Islet precursor cell (in vitro differentiated cells): ENCODE measurements at regions not wholly inside any gene's neighbourhood (a gene's known extent, or its start where the extent isn't known, plus 50 kb on each side); places are given as distances from the start of the nearest gene placed in this dataset.
"Not testable (repeated sequence)": the region's sequence is repeated elsewhere in the genome, so short reads cannot be mapped to it uniquely, and the experiment has no call there.

Experiments used
- DNase-seq: peaks from one replicate; pipeline ENCODE4 v3.0.0-alpha.2; 2018

DNA sequence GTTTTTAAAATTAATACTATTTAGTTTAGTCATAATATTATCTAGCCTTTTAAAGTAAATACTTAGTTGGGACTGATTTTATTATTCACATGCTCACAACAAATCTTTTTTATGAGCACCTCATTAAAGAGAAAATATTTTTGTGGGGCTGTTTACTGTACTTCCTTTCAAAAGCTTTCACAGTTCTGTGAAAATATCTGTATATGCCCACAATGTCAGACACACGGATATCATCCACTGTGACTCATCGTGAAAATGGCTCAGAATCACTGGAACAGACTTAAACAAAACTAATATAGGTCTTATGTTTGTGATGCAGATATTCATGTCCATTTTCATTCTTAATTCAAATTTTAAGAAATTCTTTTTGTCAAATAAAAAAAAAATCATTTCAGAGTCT is 305.2 kb downstream of the RAB38 start:
- DNase-seq = no peak

DNA sequence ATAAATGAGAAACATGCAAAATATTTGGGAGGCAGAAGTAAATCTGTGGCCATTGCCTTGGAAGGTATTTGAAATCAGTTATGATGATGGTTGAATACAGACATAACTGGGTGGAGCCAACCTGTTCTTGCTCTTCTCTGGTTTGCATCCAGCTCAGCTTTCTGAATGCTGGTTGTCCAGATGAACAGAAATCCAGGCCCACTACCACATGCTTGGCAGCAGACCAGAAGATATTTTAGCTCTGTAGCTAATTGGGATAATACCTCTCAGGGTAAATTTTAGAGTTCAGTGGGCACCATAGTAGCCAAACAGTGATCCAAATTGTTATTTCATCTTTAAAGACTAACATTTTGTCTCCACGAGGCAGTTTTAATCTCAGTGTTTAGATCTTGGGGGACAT is 308.3 kb downstream of the RAB38 start:
- DNase-seq = no peak

GRCh38 chr11:87861030-87861429 is 314.2 kb downstream of the RAB38 start:
- DNase-seq = no peak

DNA sequence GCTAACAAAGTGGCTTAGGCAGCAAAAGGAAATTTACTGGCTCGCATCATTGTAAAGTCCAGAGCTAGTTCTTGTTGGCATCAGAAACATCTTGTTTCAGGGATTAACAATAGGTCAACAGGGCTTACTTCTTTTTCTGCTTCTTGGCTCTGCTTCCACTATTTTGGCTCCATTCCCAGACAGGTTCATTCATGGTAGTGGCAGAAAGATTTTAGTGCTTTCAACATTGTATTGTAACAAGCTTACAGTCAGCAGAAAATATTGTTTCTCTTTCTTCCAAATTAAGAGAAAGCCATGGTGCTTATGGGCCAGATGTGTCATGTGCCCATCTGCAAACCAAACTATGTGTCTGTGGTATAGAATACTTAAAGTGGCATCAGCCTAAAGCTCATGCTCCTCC is 315.6 kb downstream of the RAB38 start:
- no peak for DNase-seq

DNA sequence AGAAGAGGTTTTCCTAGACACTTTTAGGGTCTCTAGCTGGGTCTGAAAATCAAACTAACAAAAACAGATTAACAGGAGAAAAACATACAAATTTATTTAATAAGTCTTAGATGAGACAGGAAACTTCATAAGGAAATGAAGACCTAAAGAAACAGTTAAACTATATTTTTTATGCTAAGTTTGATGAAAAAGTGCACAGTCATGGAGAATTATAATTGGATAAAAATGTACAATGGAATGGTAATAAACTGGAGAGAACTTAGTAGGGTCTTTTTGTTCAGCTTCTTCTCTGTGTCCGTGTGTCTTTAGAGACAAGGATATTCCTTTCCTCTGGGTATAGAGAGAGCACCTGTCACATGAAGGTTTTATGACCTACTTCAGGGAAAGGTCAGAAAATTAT is 323.4 kb downstream of the RAB38 start:
- no peak for DNase-seq

DNA sequence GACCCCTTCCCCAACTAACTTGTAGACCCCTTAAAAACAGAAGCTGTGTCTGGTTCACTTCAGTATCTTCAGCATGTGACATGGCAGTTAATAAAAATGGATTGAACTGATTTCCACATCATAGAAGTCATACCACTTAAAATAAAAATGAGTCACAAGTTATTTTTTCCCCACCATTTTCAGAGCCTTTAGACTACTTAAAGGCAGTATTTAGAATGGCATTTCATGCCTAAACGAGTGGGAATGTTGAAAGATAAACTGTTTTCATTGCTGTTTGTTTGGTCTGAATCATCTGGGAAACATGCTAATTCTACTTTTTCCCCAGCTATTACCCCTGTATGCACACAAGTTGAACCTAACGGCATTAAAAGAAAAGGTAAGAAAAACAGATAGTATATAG is 324.0 kb downstream of the RAB38 start:
- DNase-seq = no peak

DNA sequence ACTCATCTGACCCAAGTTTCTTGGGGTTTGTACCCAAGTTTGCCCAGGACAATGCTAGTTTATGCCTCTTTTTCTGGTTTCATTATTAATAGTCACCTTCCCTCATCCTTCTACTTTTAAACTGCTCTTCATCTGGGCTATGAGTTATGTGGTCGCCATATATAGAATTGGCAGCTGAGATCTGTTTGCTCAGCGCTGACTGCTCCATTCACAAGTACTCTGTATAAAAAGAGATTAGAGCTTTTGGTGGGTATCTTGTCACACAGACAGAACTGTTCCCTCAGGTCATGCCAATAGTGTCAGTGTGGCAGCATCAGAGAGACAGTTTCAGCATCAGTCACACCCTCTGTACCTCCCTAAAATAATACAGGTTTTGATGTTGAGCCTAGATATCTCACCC is 326.0 kb downstream of the RAB38 start:
- DNase-seq = no peak

DNA sequence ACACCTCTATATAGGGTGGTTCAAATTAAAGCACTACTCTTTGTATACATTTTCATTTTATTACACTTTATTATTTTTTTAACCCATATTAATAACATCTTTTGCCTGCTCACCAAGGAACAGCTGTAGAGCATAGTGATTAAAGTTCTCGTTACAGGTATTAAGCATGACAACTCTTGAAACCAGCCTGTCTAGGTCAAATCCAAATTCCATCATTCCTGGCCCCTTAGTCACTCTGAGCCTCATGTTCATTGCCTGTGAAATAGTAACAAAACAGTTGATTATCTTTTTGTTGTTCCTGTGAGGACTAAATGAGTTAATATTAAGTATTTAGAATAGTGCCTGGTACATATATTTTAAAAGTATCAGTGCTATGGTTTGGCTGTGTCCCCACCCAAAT is 334.5 kb downstream of the RAB38 start:
- no peak for DNase-seq

GRCh38 chr11:87832211-87832610 is 343.0 kb downstream of the RAB38 start:
- DNase-seq = no peak

GRCh38 chr11:87820011-87820410 is 355.2 kb downstream of the RAB38 start:
- no peak for DNase-seq

- no peak for DNase-seq
Measured at GRCh38 chr11:87819151-87819550, 356.1 kb downstream of the RAB38 start.

DNA sequence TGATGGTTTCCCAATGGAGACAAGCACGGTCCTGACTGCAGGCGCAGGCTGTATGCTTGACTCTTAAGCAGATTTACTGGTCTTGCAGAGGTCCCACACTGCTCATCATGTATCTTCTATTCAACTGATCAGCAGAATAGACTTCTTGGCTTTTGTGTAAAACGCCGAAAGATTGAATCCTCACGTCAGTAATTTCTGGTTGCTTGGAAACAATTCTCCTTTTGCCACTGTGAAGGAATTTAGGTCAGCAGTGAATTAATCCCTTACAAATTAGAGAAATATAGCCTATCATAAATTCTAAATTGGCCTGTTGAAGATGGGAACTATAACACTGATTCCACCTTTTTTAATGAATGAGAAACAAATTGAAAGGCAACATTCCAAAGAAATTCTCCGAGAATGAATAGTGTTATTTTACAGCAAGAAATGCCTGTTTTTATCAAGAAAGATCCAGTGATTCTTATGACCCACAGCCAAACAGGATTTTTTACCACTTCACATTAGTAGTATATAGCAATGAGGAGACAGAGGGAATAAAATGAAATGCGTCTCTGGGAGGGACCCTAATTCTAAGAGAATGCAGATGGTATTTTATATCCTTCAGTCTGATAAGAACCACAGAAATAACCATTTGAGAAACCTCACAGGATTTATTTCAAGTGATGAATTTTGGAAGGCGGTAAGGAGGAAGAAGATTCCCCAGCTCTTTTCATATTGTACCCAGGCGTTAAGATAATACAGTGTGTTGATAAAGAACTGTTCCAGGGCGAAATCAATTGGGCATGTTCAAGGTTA is 362.5 kb downstream of the RAB38 start:
- no peak for DNase-seq

- no peak for DNase-seq
Measured at GRCh38 chr11:87810486-87810885, 364.8 kb downstream of the RAB38 start.

DNA sequence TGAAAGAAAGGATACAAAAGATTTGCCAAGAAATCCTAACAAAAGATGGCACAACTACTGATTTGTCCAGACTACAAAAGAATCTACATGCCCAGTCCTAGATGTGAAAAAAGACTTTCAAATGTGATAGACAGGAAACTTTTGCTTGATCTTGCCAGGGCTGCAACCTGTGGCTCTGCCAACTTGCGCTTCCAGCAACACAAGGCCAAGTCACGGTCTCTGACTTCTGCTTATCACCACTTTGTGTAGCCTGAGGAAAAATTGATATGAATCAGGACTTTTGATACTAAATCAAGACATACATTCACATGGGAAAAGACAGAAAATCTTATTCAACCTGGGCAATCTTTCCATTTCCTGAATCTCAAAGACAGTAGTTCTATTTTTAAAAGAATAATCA is 366.0 kb downstream of the RAB38 start:
- no peak for DNase-seq

DNA sequence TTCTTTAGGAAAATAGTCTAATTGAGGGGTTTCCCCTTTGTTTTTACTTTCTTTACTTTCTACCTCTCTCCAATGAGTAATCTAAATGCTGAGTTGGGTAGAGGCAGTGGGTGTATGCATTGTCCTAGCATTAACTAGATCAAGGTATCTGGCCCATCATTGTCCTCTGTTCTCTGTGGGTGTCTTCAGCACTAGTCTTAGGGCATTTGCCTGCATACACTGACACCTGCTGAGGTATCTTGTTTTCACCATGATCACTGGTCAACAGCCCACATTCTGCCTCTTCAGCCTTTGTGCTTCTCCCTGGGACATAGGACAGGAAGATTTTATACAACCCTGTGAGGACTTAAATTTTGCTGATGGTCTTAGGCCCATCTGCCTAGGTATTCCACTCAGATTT is 371.1 kb downstream of the RAB38 start:
- DNase-seq = no peak

GRCh38 chr11:87803748-87804147 is 371.5 kb downstream of the RAB38 start:
- no peak for DNase-seq

- DNase-seq = not testable (repeated sequence)
Measured at GRCh38 chr11:87784862-87785261, 390.4 kb downstream of the RAB38 start.

GRCh38 chr11:87780068-87780413 is 395.2 kb downstream of the RAB38 start:
- no peak for DNase-seq

DNA sequence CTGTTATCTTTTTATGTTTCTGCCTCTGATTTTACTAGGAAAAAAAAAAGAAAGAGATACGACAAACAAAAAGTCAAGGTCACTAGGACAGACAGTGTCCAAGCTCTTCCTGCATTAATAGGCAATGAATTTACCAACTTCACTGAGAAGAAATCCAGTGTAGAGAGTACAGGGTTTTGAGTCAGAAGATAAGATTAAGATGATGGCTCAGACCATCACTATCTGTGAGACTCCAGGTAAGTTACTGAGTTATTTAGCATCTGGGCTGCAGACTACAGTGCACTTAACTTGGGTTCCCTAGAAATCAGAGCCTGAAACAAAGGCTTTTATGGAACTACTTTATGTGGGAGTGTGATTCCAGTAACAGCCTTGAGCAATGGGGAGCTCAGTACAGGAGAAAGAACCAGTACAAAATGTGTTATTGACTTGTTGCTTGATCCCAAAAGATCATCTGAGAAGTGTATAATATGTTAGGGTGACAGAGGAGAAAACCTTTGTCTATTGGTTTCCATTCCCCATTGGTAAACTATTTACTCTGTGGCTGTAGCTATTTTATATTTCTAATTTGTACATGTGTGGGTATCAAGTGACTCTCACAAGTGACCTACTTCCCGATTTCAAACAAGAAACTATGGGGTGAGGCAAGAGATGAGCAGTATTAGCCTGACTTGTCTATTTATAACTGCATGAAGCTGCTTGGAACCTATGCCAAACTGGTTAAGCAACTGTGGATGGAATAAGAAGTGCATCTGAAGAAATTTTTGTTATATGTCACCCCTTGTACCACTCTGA is 395.8 kb downstream of the RAB38 start:
- DNase-seq = no peak

GRCh38 chr11:87778357-87778756 is 396.9 kb downstream of the RAB38 start:
- peak; percentile 91 for DNase-seq

- no peak for DNase-seq
Measured at GRCh38 chr11:87775036-87775435, 400.2 kb downstream of the RAB38 start.

DNA sequence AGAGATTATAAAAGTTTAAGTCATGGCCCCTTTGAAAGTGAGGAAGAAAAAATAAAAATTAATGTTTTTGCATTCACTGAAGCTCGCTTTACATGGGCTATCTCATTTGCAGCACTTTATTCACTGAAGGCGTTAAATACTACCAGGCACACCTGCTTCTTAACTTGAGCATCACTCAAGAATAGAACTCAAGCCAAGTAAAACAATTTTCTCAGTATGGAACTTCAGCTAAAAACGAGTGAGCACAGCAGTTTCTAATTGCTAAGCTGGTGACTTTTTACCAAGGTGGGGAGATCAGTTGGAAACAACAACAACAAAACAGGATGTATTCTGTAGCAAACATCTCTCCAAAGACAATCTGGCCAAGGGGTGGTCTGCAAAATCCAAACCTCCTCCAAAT is 405.6 kb downstream of the RAB38 start:
- DNase-seq = no peak

GRCh38 chr11:87767615-87768014 is 407.6 kb downstream of the RAB38 start:
- DNase-seq = no peak

- DNase-seq = not testable (repeated sequence)
Measured at GRCh38 chr11:87764075-87764474, 411.2 kb downstream of the RAB38 start.

DNA sequence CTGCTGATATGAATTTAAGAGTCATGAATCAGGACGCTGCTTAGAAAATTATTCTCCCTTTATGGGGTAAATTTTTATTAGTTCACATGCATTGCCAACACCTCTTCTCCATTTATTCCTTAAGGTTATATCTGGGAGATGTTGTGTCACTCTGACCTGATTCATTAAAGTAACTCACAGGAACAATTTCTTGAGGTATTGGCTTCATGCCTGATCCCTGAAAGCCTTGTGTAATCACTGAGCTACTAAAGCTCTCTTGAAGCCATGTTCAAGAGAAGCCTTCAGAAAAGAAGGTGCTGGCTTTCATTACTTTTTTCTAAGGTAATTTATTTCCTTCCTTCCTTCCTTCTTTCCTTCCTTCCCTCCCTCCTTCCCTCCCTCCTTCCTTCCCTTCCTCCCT is 420.6 kb downstream of the RAB38 start:
- DNase-seq = no peak
